Caco-2 (cell line): ENCODE measurements at regions not wholly inside any gene's neighbourhood (a gene's known extent, or its start where the extent isn't known, plus 50 kb on each side); places are given as distances from the start of the nearest gene placed in this dataset.

Experiments
- BruUV-seq: library from RNA; stranded (reverse); fragments of 400-500 nt; replicated peaks from 2 replicates; lab custom pipeline; 2021; lab: Mats Ljungman, UMichigan
- CTCF ChIA-PET: fragments of 300-600 bp; sonication (Branson Sonifier 250); formaldehyde crosslinking; loops from one replicate; lab custom pipeline; 2022; ENCODE audit warnings: antibody characterized with exemption; lab: Charles Lee
- POLR2A ChIA-PET: fragments of 300-600 bp; sonication (Branson Sonifier 250); formaldehyde crosslinking; loops from one replicate; lab custom pipeline; 2022; ENCODE audit warnings: antibody characterized with exemption; lab: Charles Lee
- DNase-seq, 2 experiments: peaks; one replicate each; pipeline versions ENCODE4 v3.0.0 to v3.0.0-alpha.2; 2020 to 2022
- H3K27me3 ChIP-seq: replicated peaks from 2 replicates; pipeline ENCODE4 v1.6.0; 2011; ENCODE audit warnings: low read length; ENCODE audit not compliant: control insufficient read depth, insufficient read depth
- H3K36me3 ChIP-seq: 2 replicates; pipeline ENCODE4 v1.5.1; 2011; ENCODE audit warnings: low read length; ENCODE audit not compliant: control insufficient read depth, insufficient read depth
- H3K4me1 ChIP-seq: fragments of 250-450 bp; sonication (Bioruptor Pico); 2 replicates; pipeline ENCODE4 v1.5.1; 2020; ENCODE audit warnings: mild to moderate bottlenecking
- H3K4me3 ChIP-seq: 2 replicates; pipeline ENCODE4 v1.5.1; 2011; ENCODE audit warnings: low read depth, mild to moderate bottlenecking, control low read depth, low read length
- H3K9me3 ChIP-seq: fragments of 250-450 bp; sonication (Bioruptor Pico); 2 replicates; pipeline ENCODE4 v1.5.1; 2020; ENCODE audit warnings: mild to moderate bottlenecking, moderate library complexity
- H3K27ac Mint-ChIP-seq: one replicate; pipeline ENCODE4 v1.8.0; 2022; ENCODE audit warnings: mixed read lengths; ENCODE audit not compliant: unreplicated experiment
- H3K27me3 Mint-ChIP-seq: one replicate; pipeline ENCODE4 v1.8.0; 2022; ENCODE audit warnings: mixed read lengths; ENCODE audit not compliant: insufficient read depth, unreplicated experiment
- H3K36me3 Mint-ChIP-seq: one replicate; pipeline ENCODE4 v1.8.0; 2022; ENCODE audit warnings: mild to moderate bottlenecking, mixed read lengths; ENCODE audit not compliant: insufficient read depth, unreplicated experiment
- H3K4me1 Mint-ChIP-seq: one replicate; pipeline ENCODE4 v1.8.0; 2022; ENCODE audit warnings: low read depth, mixed read lengths; ENCODE audit not compliant: unreplicated experiment
- H3K4me3 Mint-ChIP-seq: one replicate; pipeline ENCODE4 v1.8.0; 2022; ENCODE audit warnings: mild to moderate bottlenecking, moderate library complexity, mixed read lengths; ENCODE audit not compliant: unreplicated experiment
- H3K9me3 Mint-ChIP-seq: one replicate; pipeline ENCODE4 v1.8.0; 2022; ENCODE audit warnings: mixed read lengths; ENCODE audit not compliant: unreplicated experiment
- intact Hi-C: fragments of 100-400 bp; cut with micrococcal nuclease; formaldehyde crosslinking; loops from one replicate; pipeline ENCODE4 v1.10.0; 2022; ENCODE audit not compliant: unreplicated experiment
- TF ChIP-seq, protein P1 (sequence below), 2 experiments: fragments of 200-600 bp in 1 of 2; IDR thresholded peaks; 1 replicate in 1 of 2; 2 replicates in 1 of 2; pipeline versions ENCODE4 v1.5.1 to v1.8.0; 2011 to 2022; ENCODE audit warnings: antibody characterized with exemption in 1 of 2, control low read depth in 1 of 2, inconsistent platforms in 1 of 2, low read depth in 1 of 2, low read length in 1 of 2, mild to moderate bottlenecking in 1 of 2, moderate library complexity in 1 of 2; ENCODE audit not compliant: insufficient read depth in 1 of 2, severe bottlenecking in 1 of 2, unreplicated experiment in 1 of 2

DNA sequence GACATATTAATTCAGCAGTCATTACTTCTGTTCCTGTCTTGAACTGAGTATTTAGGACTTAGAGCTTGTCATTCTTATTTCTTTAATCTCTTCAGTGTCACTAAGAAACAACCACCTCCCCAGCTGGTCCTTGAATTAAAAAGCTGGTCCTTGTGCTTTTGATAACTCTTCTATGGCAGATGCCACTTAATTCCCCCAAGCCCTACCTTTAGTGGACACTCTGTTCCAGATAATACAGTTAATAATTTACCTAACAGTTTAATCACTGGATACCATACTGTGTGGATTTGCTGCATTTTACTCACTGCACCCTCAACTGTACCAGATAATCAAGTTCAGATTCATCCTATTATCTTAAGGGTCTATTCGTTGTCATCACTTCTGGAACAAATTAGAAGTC is 73.1 kb downstream of the SKA1 start:
- DNase-seq, result no peak
- TF ChIP-seq, protein P1, sequence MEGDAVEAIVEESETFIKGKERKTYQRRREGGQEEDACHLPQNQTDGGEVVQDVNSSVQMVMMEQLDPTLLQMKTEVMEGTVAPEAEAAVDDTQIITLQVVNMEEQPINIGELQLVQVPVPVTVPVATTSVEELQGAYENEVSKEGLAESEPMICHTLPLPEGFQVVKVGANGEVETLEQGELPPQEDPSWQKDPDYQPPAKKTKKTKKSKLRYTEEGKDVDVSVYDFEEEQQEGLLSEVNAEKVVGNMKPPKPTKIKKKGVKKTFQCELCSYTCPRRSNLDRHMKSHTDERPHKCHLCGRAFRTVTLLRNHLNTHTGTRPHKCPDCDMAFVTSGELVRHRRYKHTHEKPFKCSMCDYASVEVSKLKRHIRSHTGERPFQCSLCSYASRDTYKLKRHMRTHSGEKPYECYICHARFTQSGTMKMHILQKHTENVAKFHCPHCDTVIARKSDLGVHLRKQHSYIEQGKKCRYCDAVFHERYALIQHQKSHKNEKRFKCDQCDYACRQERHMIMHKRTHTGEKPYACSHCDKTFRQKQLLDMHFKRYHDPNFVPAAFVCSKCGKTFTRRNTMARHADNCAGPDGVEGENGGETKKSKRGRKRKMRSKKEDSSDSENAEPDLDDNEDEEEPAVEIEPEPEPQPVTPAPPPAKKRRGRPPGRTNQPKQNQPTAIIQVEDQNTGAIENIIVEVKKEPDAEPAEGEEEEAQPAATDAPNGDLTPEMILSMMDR (IDR thresholded peaks at IDR 0.05; ENCODE audit: insufficient read depth in 1 of 2, low read depth in 1 of 2, low read length in 1 of 2, severe bottlenecking in 1 of 2, unreplicated experiment in 1 of 2), result no peak
- CTCF ChIA-PET, result no interaction called here
- Histone ChIP-seq H3K4me3 (no peak overlapping the region), H3K4me1 (no peaks in the 10 kb centered on the region), H3K27me3 (no peaks in the 10 kb centered on the region), H3K9me3 (no peaks in the 10 kb centered on the region), H3K36me3 (no peaks in the 10 kb centered on the region)
- Mint-ChIP-seq H3K4me1 (peaks cover 6% of the 10 kb centered on the region), H3K9me3 (peaks cover 10% of the 10 kb centered on the region), H3K4me3 (no peak overlapping the region), H3K27ac (no peak overlapping the region), H3K36me3 (no peaks in the 10 kb centered on the region), H3K27me3 (no peaks in the 10 kb centered on the region)
- POLR2A ChIA-PET, result no interaction called here
- BruUV-seq, result no TSS peak
- intact Hi-C loops, result no loop called here

DNA sequence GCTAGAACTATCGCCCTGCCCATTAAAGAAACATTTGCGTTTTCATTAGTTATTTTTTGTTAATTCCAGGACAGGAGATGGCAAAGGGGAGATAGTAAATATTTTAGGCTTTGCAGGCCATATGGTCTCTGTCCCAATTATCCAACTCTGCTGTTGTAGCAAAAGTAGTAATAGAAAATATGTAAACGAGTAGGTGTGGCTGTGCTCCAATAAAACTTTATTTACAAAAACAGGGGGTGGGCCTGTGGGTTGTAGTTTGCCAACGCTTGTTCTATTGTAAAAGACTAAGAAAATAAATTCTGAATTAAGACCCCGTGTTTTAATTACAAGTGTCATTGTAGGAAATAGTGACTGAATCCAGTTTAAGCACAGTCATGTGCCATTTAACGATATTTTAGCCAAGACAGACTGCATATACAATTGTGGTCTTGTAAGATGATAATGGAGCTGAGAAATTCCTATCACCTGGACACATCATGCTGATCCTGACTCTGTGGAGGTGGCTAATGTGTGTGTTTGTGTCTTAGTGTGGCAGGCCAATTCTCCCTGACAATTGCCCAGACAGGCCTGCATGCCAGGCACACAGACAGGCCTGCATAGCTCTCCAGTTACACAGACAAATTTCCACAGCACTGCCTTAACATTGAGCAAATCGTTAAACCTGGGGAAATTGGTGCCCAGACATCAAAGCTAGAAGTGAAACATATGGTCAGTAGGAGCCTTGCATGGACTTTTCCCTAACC is 76.4 kb downstream of the SKA1 start:
- no peaks in the 10 kb centered on the region for H3K36me3 ChIP-seq
- Mint-ChIP-seq H3K4me3 (no peak overlapping the region), H3K27ac (no peak overlapping the region), H3K4me1 (peaks cover 6% of the 10 kb centered on the region), H3K27me3 (no peaks in the 10 kb centered on the region), H3K36me3 (no peaks in the 10 kb centered on the region), H3K9me3 (no peaks in the 10 kb centered on the region)
- H3K4me3 ChIP-seq, result no peak overlapping the region
- H3K4me1 ChIP-seq, result no peaks in the 10 kb centered on the region
- DNase-seq, result no peak
- intact Hi-C loops, result no loop called here
- POLR2A ChIA-PET, result no interaction called here
- H3K9me3 ChIP-seq, result no peaks in the 10 kb centered on the region
- TF ChIP-seq, protein P1 (IDR thresholded peaks at IDR 0.05; ENCODE audit: insufficient read depth in 1 of 2, low read depth in 1 of 2, low read length in 1 of 2, severe bottlenecking in 1 of 2, unreplicated experiment in 1 of 2), result no peak
- CTCF ChIA-PET, result no interaction called here
- no TSS peak for BruUV-seq
- H3K27me3 ChIP-seq, result no peaks in the 10 kb centered on the region

DNA sequence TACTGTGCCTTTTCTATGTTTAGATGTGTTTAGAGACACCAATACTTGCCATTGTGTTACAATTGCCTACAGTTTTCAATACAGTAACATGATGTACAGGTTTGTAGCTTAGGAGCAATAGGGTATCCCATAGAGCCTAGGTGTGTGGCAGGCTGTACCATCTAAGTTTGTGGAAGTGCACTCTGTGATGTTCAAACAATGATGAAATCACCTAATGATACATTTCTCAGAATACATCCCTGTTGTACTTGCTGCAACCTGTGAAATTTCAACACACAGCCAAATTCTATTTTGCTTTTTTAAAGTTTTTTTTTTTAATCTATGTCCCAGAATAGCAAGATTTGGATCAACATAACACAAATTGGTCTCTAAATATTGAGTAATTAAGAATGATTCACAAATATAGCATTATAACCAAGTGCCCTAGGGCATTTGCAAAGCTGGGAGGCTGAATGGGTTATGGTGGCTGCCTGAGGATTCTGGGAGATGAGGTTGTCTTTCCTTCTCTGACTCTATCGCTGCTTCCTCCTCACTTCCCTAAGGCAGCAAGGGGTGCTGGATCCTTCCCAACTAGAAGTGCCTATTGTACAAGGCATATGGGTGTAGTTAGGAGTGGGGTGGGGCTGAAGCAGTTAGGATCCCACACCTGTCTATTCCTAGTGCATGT is 78.3 kb downstream of the SKA1 start:
- H3K4me1 Mint-ChIP-seq, result no peaks in the 10 kb centered on the region
- BruUV-seq, result no TSS peak
- no peaks in the 10 kb centered on the region for H3K9me3 ChIP-seq
- H3K27me3 Mint-ChIP-seq, result no peaks in the 10 kb centered on the region
- ChIA-PET POLR2A (no interaction called here), CTCF (no interaction called here)
- TF ChIP-seq, protein P1 (IDR thresholded peaks at IDR 0.05; ENCODE audit: insufficient read depth in 1 of 2, low read depth in 1 of 2, low read length in 1 of 2, severe bottlenecking in 1 of 2, unreplicated experiment in 1 of 2), result no peak
- no peaks in the 10 kb centered on the region for H3K9me3 Mint-ChIP-seq
- no peak overlapping the region for H3K4me3 Mint-ChIP-seq
- H3K36me3 Mint-ChIP-seq, result no peaks in the 10 kb centered on the region
- H3K4me3 ChIP-seq, result no peak overlapping the region
- no peak overlapping the region for H3K27ac Mint-ChIP-seq
- H3K36me3 ChIP-seq, result no peaks in the 10 kb centered on the region
- intact Hi-C loops, result no loop called here
- no peak for DNase-seq
- no peaks in the 10 kb centered on the region for H3K27me3 ChIP-seq
- H3K4me1 ChIP-seq, result no peaks in the 10 kb centered on the region
